ENCODE measurements at regions not wholly inside any gene's neighbourhood (a gene's known extent, or its start where the extent isn't known, plus 50 kb on each side); places are given as distances from the start of the nearest gene placed in this dataset.

- DNase-seq (ENCODE audit: extremely low read depth, low read depth, low spot score): no peak
These were observed 133.0 kb downstream of the ZDHHC21 start for GRCh38 chr9:14560194-14560593.

DNA sequence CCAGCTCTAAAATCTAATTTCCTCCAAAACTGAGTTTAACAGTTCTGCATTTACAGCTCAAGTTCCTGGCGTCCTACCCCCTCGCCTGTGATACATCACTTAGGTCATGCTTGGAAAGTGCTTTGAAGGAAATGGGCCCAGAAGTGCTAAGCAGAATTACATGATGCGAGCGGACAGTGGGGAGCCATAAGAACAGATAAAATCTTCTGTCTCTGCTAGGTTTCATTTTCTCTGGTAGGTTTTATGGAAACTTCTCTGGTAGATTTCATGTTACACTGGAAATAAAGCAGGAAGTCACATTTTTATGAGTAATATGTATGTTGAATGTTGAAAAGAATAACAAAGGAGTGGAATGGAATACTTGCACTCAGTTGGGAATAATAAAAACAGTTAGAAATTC lies 138.3 kb downstream of the ZDHHC21 start:
- DNase-seq (ENCODE audit: extremely low read depth, low read depth, low spot score): peak; percentile 18

- DNase-seq (ENCODE audit: extremely low read depth, low read depth, low spot score): no peak
These were observed 145.8 kb downstream of the ZDHHC21 start for GRCh38 chr9:14547245-14548060.

GRCh38 chr9:14546693-14547092 lies 146.5 kb downstream of the ZDHHC21 start:
- no peak for DNase-seq (ENCODE audit: extremely low read depth, low read depth, low spot score)

GRCh38 chr9:14542071-14542470 lies 151.2 kb downstream of the ZDHHC21 start:
- no peak for DNase-seq (ENCODE audit: extremely low read depth, low read depth, low spot score)

GRCh38 chr9:14538526-14538925 lies 154.7 kb downstream of the ZDHHC21 start:
- DNase-seq (ENCODE audit: extremely low read depth, low read depth, low spot score): no peak

GRCh38 chr9:14535161-14535955 lies 157.9 kb downstream of the ZDHHC21 start:
- DNase-seq (ENCODE audit: extremely low read depth, low read depth, low spot score): no peak

DNA sequence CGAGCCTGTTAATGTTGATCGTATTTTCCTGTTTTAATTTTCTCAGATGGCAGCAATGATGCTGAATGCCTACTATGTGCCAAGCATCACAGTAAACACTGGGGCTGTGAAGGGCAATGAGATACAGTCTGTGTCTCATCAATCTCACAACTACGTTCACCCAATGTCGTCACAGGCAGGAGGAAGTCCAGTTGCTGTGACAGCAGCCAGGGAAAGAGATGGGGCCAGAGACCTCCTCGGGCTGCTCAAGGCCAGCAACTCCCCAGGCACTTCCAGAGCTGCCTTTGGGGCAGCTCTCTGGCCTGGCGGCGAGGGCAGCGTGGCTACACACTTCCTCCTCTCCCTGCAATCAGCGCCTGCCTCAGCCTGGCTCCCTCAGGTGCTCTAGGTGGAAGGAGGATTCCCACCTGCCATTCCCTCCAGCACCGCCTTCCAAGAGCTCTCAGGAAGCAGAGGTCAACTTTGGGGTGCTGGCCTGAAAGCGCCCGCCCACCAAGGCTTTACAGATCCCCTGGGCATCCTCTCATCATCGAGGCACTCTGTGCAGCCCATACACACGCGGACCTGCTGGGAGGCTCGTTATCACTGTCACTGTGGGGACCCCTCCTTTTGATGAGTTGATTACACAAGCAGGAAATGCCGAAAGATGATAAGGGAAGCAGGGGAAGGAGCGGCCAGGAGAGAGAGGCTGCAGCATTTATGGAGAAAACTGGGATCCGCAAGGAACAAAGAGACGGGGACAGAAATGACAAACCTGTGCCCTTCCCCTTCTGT lies 159.2 kb downstream of the ZDHHC21 start:
- DNase-seq (ENCODE audit: extremely low read depth, low read depth, low spot score): no peak

DNA sequence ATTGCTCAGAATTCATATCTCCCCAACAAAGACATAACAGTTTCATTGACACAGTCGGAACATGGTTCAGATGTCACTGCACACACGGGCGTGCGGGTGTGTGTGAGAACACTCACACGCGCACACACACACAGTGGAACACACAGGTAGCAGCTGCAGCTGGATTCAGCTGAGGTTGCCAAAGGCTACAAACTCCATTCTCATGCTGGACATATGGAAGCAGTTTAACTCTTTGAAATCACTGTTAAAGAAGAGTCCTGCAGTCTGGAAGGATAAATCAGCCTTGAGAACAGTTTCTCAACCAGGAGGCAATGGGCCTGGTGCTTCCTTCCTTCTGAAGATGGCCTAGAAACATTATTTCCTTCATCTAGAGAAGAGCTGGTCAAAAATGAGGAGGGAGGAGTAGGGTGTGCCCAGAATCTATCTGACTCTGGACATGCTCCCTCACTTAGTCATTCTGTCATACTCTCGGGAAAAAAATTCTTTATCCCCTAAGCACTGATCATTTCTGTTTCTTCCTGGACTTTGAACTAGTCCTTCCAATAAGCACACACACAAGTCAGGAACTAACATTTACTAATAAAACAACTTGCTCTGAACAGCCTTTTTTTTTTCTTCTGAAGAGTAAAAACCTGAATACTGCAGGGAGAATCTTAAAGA lies 160.6 kb downstream of the ZDHHC21 start:
- no peak for DNase-seq (ENCODE audit: extremely low read depth, low read depth, low spot score)

DNA sequence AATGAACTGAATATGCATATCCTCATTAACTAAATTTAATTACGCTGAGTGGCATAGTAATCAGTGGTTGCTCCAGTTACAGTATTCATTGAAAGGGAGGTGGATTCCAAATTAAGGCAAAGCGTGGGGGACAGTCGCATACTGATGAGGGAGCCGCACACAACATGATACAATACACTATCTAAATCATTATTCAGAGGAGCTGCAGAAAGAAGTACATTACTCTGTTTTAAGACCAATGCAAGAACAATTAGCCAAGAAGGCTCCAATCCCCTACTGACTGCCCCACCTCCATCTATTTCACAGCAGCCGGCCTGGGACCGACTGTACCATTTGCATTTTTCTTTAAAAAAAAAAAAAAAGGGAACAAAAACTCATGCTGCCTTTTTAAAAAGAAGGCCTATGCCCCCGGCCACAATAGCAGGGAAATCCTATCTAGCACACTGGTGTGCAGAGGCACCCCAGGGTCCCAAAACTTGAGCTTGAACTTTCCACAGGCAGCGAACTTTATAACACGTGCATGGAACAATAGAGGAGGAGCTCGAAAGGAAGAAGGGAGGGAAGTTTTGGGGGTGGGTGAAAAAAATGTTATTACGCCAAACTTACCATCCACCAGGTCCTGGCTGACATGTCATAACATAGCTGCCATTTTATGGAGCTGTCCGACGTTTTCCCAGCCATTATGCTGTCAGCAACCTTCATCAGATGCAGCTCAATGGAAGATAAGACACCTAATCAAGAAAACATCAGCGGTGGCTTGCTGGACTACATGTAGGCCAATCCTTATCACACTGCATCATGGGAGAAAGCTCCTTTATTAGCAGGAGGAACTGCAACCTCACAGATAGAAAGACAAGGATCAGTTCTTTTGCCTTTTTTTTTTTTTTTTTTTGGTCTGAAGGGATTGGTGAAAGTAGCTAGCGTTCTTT lies 161.6 kb downstream of the ZDHHC21 start:
- no peak for DNase-seq (ENCODE audit: extremely low read depth, low read depth, low spot score)

- DNase-seq (ENCODE audit: extremely low read depth, low read depth, low spot score): no peak
These were observed 162.4 kb downstream of the ZDHHC21 start for GRCh38 chr9:14530841-14531240.

DNA sequence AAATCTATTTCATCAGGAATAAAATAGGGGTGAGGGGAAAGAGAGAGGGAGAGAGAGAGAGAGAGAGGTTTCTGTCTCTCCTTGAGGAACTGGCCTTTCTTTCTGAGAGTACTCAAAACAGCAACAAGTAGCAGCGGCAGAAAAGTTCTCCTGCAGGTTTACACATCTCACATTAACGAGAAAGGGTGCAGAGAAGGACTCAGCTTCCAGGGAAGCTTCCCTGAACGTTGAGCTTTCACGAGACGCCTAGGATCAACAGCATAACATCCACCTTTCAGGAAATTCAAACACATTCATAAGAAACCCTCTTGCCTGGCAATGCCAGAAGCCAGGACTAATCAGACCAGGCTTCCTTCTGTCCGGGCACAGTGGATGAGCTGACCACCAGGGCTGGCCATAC lies 162.9 kb downstream of the ZDHHC21 start:
- no peak for DNase-seq (ENCODE audit: extremely low read depth, low read depth, low spot score)

GRCh38 chr9:14529629-14530028 lies 163.6 kb downstream of the ZDHHC21 start:
- no peak for DNase-seq (ENCODE audit: extremely low read depth, low read depth, low spot score)

DNA sequence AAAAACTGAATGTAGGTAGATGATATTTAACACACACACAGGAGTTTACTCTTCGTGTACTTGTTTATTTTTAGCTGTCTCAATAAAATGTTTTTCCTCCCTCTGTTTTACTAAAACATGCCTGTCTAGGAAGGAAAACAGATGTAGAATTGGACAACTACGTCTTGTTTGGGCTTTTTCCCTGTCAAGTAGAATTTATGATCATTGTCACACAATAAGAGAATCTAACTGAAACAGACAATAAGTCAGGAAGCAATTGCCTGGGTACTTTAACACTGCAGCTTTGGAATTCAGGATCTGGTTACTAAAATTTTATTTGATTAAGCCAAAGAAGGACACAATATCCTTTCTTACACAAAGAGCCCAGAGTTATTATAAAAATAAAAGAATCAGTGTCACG lies 164.2 kb downstream of the ZDHHC21 start:
- no peak for DNase-seq (ENCODE audit: extremely low read depth, low read depth, low spot score)

DNA sequence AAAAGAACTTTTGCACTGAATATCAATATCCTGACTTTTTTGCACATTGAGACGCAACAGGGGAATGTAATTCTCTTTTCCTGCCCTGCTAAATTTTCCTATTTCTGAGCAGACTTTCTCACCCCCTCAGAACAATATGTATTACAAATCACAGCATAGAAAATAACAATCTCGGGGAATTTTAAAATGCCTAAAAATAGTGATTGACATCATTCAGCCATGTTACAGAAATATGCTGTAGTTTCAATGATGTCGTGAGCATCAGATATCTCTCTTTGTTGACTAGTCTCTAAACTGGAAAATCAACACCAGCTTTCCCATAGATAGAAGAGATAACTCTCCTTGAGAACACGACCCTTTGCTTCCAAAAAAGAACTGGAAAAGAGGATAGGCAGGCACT lies 166.7 kb downstream of the ZDHHC21 start:
- DNase-seq (ENCODE audit: extremely low read depth, low read depth, low spot score): no peak

GRCh38 chr9:14525856-14526255 lies 167.4 kb downstream of the ZDHHC21 start:
- no peak for DNase-seq (ENCODE audit: extremely low read depth, low read depth, low spot score)

- no peak for DNase-seq (ENCODE audit: extremely low read depth, low read depth, low spot score)
These were observed 168.2 kb downstream of the ZDHHC21 start for GRCh38 chr9:14524873-14525515.

DNA sequence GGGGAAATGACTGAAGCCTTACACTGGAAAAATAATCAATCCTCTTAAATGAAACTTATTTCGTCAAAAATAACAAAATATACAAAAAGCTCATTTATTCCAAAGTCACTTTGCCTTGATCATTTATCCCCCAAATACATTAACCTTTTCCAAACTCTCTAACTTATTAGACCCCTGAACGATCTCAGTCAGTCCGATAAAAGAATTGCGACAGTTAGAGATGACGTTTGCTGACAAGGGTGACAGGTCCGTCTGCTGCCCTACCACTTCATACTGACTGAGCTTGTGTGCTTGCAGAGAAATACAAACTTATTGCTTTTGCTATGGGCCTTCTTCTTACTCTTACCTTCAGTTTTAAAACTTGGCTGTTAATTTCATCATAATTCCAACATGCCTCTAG lies 169.7 kb downstream of the ZDHHC21 start:
- no peak for DNase-seq (ENCODE audit: extremely low read depth, low read depth, low spot score)
